GM18951 (cell line): ENCODE measurements at regions not wholly inside any gene's neighbourhood (a gene's known extent, or its start where the extent isn't known, plus 50 kb on each side); places are given as distances from the start of the nearest gene placed in this dataset.

Source experiments
- POLR2A ChIP-seq: IDR thresholded peaks from 4 replicates; pipeline ENCODE4 v1.6.1; 2011; ENCODE audit warnings: mild to moderate bottlenecking; ENCODE audit not compliant: insufficient read length, insufficient read depth; ENCODE audit errors: extremely low read depth
- in situ Hi-C: fragments of 300-500 bp; cut with MboI; formaldehyde crosslinking; loops from one replicate; pipeline ENCODE4 v1.12.0; 2022; ENCODE audit warnings: low sequenced_read_pairs, mixed read lengths, inconsistent platforms; ENCODE audit not compliant: unreplicated experiment

GRCh38 chr9:88722753-88723152 is 187.8 kb downstream of the NXNL2 start:
- in situ Hi-C loops, result no loop called here
- TF ChIP-seq POLR2A, result no peak

- TF ChIP-seq POLR2A, result no peak
- in situ Hi-C loops, result no loop called here
Observed at GRCh38 chr9:88723751-88724150, 188.8 kb downstream of the NXNL2 start.

GRCh38 chr9:88724331-88724730 is 189.4 kb downstream of the NXNL2 start:
- in situ Hi-C loops, result no loop called here
- no peak for TF ChIP-seq POLR2A

- TF ChIP-seq POLR2A, result no peak
- in situ Hi-C loops, result no loop called here
Observed at GRCh38 chr9:88725300-88726019, 190.5 kb downstream of the NXNL2 start.

- in situ Hi-C loops, result no loop called here
- TF ChIP-seq POLR2A, result no peak
Observed at GRCh38 chr9:88726803-88727202, 191.8 kb downstream of the NXNL2 start.

- in situ Hi-C loops, result no loop called here
- TF ChIP-seq POLR2A, result no peak
Observed at GRCh38 chr9:88730780-88731179, 195.8 kb downstream of the NXNL2 start.

- in situ Hi-C loops, result no loop called here
- TF ChIP-seq POLR2A, result no peak
Observed at GRCh38 chr9:88732128-88732527, 197.2 kb downstream of the NXNL2 start.

- TF ChIP-seq POLR2A, result no peak
- in situ Hi-C loops, result no loop called here
Observed at GRCh38 chr9:88733651-88734421, 198.9 kb downstream of the NXNL2 start.

GRCh38 chr9:88734527-88734926 is 199.5 kb downstream of the NXNL2 start:
- TF ChIP-seq POLR2A, result no peak
- in situ Hi-C loops, result no loop called here

- in situ Hi-C loops, result no loop called here
- no peak for TF ChIP-seq POLR2A
Observed at GRCh38 chr9:88736136-88736637, 201.2 kb downstream of the NXNL2 start.

- TF ChIP-seq POLR2A, result no peak
- in situ Hi-C loops, result no loop called here
Observed at GRCh38 chr9:88737031-88737430, 202.1 kb downstream of the NXNL2 start.

- in situ Hi-C loops, result no loop called here
- TF ChIP-seq POLR2A, result no peak
Observed at GRCh38 chr9:88737876-88738275, 202.9 kb downstream of the NXNL2 start.

- no peak for TF ChIP-seq POLR2A
- in situ Hi-C loops, result no loop called here
Observed at GRCh38 chr9:88738709-88739108, 203.7 kb downstream of the NXNL2 start.

GRCh38 chr9:88739373-88739772 is 204.4 kb downstream of the NXNL2 start:
- no peak for TF ChIP-seq POLR2A
- in situ Hi-C loops, result no loop called here
